Nephron progenitor cell (in vitro differentiated cells): ENCODE measurements at regions not wholly inside any gene's neighbourhood (a gene's known extent, or its start where the extent isn't known, plus 50 kb on each side); places are given as distances from the start of the nearest gene placed in this dataset.

Experiments used
- DNase-seq: peaks from one replicate; pipeline ENCODE4 v3.0.0; 2021
- H3K27ac Mint-ChIP-seq: 2 replicates; pipeline ENCODE4 v1.8.0; 2021; ENCODE audit warnings: mild to moderate bottlenecking, moderate library complexity, mixed read lengths
- H3K27me3 Mint-ChIP-seq: 2 replicates; pipeline ENCODE4 v1.8.0; 2021; ENCODE audit warnings: mild to moderate bottlenecking, low read depth, mixed read lengths; ENCODE audit not compliant: poor library complexity
- H3K36me3 Mint-ChIP-seq: 2 replicates; pipeline ENCODE4 v1.8.0; 2021; ENCODE audit warnings: low read depth, mixed read lengths
- H3K4me1 Mint-ChIP-seq: 2 replicates; pipeline ENCODE4 v1.8.0; 2021; ENCODE audit warnings: mixed read lengths
- H3K4me3 Mint-ChIP-seq: 2 replicates; pipeline ENCODE4 v1.8.0; 2021; ENCODE audit warnings: mild to moderate bottlenecking, moderate library complexity, mixed read lengths
- H3K9me3 Mint-ChIP-seq: 2 replicates; pipeline ENCODE4 v1.8.0; 2021; ENCODE audit warnings: mild to moderate bottlenecking, moderate library complexity, mixed read lengths
- TF ChIP-seq, protein P1 (sequence below): fragments of 200-600 bp; sonication (generic); IDR thresholded peaks from 2 replicates; pipeline ENCODE4 v1.5.0; 2021; ENCODE audit warnings: antibody characterized with exemption

DNA sequence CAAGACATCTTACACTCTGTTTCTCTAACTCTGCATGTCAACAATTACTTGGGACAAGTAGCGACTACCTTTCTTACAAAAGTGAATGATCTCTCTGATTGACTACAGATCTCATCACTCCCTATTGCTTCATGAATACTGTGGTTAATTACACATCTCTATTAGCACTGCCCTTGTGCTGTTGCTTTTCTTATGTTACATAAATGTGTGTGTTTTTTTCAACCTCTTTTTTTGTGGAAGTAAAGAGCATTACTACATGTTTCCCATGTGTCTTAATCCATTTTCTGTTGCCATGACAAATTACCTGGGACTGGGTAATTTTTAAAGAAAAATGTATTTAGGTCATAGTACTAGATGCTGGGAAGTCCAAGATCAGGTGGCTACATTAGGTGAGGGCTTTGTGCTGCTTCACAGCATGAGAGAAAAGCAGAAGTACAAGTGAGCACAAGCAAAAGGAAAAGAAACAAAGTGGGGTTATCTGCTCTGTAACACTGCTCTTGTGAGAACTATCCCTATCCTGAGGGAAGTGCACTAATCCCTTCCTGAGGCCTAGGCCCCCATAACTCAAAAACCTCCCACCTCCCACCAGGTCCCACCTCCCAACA lies 298.2 kb upstream of the SATB1 start:
- TF ChIP-seq, protein P1, sequence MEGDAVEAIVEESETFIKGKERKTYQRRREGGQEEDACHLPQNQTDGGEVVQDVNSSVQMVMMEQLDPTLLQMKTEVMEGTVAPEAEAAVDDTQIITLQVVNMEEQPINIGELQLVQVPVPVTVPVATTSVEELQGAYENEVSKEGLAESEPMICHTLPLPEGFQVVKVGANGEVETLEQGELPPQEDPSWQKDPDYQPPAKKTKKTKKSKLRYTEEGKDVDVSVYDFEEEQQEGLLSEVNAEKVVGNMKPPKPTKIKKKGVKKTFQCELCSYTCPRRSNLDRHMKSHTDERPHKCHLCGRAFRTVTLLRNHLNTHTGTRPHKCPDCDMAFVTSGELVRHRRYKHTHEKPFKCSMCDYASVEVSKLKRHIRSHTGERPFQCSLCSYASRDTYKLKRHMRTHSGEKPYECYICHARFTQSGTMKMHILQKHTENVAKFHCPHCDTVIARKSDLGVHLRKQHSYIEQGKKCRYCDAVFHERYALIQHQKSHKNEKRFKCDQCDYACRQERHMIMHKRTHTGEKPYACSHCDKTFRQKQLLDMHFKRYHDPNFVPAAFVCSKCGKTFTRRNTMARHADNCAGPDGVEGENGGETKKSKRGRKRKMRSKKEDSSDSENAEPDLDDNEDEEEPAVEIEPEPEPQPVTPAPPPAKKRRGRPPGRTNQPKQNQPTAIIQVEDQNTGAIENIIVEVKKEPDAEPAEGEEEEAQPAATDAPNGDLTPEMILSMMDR: no peak
- no peaks in the 10 kb centered on the region for H3K9me3 Mint-ChIP-seq
- H3K27ac Mint-ChIP-seq: no peak overlapping the region
- H3K4me1 Mint-ChIP-seq: peaks cover 20% of the 10 kb centered on the region
- H3K4me3 Mint-ChIP-seq: no peak overlapping the region
- H3K36me3 Mint-ChIP-seq: no peaks in the 10 kb centered on the region
- peaks cover 2% of the 10 kb centered on the region for H3K27me3 Mint-ChIP-seq
- DNase-seq: no peak

DNA sequence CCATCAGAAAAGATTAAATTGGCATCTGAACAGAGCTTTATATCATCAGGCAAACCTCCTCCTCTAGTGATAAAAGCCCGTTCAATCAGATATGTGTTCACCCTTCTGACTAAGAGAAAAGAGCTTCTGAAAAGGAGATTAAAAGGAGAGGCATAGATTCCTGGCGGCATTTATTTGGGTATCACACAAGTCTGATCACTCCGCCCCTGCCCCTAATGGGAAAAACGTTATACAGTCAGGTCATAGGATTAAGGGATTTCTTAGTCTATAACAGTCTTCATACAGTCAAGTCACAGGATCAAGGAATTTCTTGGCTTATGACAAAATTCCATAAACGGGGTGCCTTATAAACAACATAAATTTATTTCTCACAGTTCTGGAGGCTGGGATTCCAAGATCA lies 295.4 kb upstream of the SATB1 start:
- TF ChIP-seq, protein P1: no peak
- no peak overlapping the region for H3K4me3 Mint-ChIP-seq
- no peak overlapping the region for H3K27ac Mint-ChIP-seq
- no peaks in the 10 kb centered on the region for H3K36me3 Mint-ChIP-seq
- no peak for DNase-seq
- H3K9me3 Mint-ChIP-seq: no peaks in the 10 kb centered on the region
- peaks cover 21% of the 10 kb centered on the region for H3K4me1 Mint-ChIP-seq
- peaks cover 2% of the 10 kb centered on the region for H3K27me3 Mint-ChIP-seq

DNA sequence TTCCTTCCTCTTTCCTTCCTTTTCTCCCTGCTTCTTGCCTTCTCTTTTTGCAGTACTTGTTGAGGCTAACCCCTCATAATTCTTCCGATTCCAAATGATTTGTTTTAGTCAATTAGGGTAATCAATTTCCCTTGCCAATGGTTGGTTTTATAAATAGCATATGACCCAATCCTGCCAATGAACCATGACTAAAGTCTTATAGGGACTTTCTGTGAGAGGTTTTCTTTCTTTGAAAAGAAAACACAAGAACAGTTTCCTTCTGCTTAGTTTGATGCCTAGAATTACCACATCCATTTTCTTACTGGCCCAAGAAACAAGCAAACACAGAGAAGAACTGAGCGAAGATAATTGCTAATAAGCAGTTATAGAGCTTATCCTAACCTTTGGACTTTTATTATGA lies 292.5 kb upstream of the SATB1 start:
- Mint-ChIP-seq H3K4me1 (peaks cover 7% of the 10 kb centered on the region), H3K27me3 (peaks cover 2% of the 10 kb centered on the region), H3K9me3 (no peaks in the 10 kb centered on the region), H3K27ac (no peak overlapping the region), H3K36me3 (no peaks in the 10 kb centered on the region), H3K4me3 (no peak overlapping the region)
- DNase-seq: no peak
- TF ChIP-seq, protein P1: no peak

DNA sequence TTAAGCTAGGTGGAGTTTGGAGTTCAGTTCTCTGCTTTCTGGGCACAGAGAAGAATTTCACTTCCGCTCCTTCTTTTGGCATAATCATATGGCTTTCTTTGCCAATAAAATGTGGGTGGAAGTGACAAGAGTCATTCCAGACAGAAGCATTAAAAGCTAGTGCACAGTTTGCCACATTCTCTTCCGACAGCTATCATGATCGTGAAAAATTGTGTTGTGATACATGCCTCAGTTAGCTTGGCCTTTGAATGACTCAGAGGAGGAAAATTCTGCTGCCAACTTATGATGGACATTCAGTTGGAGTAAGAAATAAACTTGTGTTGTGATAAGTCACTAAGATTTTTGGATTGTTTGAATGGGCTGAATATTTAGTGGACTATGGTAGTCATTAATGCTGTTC lies 291.7 kb upstream of the SATB1 start:
- TF ChIP-seq, protein P1: no peak
- Mint-ChIP-seq H3K4me3 (no peak overlapping the region), H3K9me3 (no peaks in the 10 kb centered on the region), H3K36me3 (no peaks in the 10 kb centered on the region), H3K27ac (no peak overlapping the region), H3K27me3 (peaks cover 2% of the 10 kb centered on the region), H3K4me1 (peaks cover 7% of the 10 kb centered on the region)
- DNase-seq: no peak

DNA sequence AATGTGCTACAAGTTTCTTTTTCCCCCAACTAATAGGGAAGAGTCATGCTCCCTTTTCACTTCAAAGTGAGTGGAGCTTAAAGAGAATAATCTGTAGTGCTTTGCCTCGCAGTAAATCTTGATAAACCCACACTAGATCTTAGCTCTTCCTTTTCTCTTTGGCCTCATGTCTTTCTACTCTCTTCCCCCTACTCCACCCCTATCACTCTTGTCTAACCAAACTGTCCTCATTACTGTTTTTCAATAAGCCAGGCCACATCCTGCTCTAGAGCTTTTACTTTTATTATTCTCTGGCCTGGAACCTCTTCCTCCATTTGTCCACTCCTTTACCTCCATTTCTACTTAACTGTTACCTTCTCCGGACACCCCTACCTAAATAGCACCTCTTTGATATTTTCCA lies 291.0 kb upstream of the SATB1 start:
- Mint-ChIP-seq H3K9me3 (no peaks in the 10 kb centered on the region), H3K4me1 (peaks cover 7% of the 10 kb centered on the region), H3K27ac (peak overlapping the region; percentile 31), H3K36me3 (no peaks in the 10 kb centered on the region), H3K4me3 (no peak overlapping the region), H3K27me3 (peaks cover 2% of the 10 kb centered on the region)
- no peak for DNase-seq
- TF ChIP-seq, protein P1: no peak

DNA sequence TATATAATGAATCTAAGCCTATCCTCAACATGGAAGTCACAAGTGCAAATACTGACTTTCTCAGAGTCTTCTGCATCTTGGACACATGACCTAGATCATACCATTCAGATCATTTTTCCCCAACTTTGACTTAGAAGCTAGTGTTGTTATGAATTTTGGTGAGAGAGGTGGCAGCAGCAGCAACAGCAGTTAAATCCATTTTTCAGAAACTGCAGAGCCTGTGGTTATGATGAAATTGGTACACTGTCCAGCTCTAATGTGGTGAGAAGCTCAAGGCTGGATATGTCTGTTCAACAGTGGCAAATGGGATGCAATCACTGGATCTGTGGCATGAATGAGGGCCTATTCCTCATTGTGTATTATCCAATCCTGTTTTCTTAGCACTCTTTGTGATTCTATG lies 290.1 kb upstream of the SATB1 start:
- H3K27me3 Mint-ChIP-seq: peaks cover 2% of the 10 kb centered on the region
- TF ChIP-seq, protein P1: no peak
- H3K9me3 Mint-ChIP-seq: no peaks in the 10 kb centered on the region
- no peak overlapping the region for H3K27ac Mint-ChIP-seq
- H3K4me3 Mint-ChIP-seq: no peak overlapping the region
- peaks cover 7% of the 10 kb centered on the region for H3K4me1 Mint-ChIP-seq
- no peak for DNase-seq
- H3K36me3 Mint-ChIP-seq: no peaks in the 10 kb centered on the region
